ENCODE measurements at regions not wholly inside any gene's neighbourhood (a gene's known extent, or its start where the extent isn't known, plus 50 kb on each side); places are given as distances from the start of the nearest gene placed in this dataset.

DNA sequence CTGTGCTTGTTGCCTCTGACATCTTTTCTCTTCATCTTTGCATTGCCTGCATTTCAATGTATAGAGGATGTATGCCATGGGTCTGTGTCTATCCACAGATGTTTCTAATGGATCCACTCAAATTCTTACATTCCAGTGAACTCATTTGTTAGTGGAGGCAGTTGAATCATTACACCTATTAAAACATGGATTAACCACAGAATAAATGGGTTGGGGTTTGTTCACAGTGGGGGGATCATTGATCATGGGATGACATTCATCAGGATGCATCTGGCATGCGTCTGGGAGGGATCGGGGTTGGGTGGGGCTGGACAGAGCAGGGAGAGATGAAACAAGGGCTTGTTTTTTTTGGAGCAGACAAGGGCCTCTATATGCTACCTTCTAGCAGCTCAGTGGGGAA lies 182.5 kb downstream of the RHOU start:
- no peak for DNase-seq (ENCODE audit: low read depth in 2 of 2)

GRCh38 chr1:228918335-228918734 lies 183.1 kb downstream of the RHOU start:
- no peak for DNase-seq (ENCODE audit: low read depth in 2 of 2)

GRCh38 chr1:228919914-228920313 lies 184.6 kb downstream of the RHOU start:
- no peak for DNase-seq (ENCODE audit: low read depth in 2 of 2)

DNA sequence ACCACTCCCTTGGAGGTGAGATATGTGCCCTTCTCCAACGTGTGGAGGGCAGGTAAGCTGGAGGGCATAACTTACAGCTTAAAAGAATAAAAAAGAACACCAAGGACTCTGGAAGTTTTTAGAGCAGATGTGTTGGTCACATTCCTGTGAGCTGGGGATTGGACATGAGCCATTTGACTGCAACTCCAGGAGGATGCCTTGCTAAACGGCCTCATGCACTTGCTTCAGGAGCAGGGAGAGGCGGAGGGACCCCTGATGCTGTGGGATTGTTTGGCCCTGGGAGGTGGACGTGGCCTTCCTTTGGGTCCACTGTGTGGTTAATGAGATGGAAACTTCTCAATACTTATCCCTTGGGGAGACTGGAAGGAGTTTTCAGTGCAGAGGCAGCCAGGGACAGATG lies 185.6 kb downstream of the RHOU start:
- DNase-seq (ENCODE audit: low read depth in 2 of 2) = no peak

DNA sequence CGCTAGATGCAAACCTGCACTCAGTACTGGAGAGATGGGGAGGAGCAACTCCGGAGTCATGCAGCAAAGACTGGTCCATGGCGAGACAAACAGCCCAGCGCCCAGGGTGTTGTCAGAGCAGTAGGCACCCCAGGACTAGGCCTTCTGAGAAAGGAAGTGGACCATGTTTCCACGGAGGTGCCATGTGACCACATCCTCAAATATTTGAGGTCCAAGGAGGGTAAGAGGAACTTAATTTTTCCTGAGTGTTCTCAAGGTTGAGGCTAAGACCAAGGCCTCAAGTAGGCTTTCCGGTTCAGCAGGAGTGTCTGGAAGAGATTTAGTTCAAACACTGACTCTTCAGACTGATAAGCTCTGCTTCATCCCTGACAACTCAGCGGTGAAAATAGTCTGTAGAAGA lies 186.2 kb downstream of the RHOU start:
- no peak for DNase-seq (ENCODE audit: low read depth in 2 of 2)

DNA sequence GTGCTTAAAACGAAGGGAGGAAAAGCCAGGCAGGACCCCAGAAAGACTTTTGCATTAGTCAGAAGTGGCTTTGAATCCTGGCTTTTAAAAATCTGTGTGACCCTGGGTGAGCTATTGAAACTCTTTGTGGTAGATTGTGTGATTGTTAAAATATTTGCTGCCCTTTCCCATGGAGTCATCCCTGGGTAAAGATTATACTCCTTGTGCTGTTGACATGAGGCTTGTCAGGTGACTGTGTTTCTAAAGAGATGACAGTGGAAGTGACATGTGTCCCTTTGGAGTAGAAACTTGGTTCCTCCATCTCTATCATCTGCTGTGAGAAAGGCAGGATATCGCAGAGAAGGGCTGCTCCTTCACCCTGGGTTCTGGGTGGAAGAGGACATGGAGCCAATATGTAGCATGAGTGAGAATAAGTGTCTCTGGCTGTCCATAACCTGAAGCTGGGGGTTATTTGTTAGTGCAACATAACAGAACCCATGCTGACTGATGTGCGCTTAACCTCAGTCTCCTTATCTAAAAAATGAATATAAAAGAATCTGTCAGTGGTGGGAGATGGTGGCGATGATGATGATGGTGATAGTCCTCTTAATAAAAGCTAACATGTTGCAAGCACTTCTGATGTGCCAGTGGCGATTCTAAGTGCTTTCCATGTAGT lies 187.6 kb downstream of the RHOU start:
- no peak for DNase-seq (ENCODE audit: low read depth in 2 of 2)

- DNase-seq (ENCODE audit: low read depth in 2 of 2) = no peak
Observed at GRCh38 chr1:228923973-228924686, 188.9 kb downstream of the RHOU start.

GRCh38 chr1:228925691-228926090 lies 190.4 kb downstream of the RHOU start:
- no peak for DNase-seq (ENCODE audit: low read depth in 2 of 2)

DNA sequence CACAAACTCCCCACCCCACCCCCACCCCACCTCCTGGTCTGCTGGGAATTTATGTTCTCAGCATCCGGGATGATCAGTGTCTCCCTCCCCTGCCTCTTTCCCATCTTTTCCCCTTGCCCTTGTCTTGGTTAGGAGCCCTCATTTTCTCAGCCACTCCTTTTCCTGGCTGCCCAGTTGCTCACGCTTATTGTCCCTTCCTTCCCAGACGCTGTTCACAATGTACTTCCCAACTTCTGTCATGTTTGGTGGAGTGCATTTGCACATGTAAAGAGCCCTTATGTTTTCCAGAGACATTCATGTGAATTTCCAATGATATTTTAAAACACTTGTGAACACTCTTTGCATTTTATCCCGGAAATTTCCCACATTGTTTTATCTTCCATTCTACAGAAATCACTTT lies 192.1 kb downstream of the RHOU start:
- DNase-seq (ENCODE audit: low read depth in 2 of 2) = no peak

DNA sequence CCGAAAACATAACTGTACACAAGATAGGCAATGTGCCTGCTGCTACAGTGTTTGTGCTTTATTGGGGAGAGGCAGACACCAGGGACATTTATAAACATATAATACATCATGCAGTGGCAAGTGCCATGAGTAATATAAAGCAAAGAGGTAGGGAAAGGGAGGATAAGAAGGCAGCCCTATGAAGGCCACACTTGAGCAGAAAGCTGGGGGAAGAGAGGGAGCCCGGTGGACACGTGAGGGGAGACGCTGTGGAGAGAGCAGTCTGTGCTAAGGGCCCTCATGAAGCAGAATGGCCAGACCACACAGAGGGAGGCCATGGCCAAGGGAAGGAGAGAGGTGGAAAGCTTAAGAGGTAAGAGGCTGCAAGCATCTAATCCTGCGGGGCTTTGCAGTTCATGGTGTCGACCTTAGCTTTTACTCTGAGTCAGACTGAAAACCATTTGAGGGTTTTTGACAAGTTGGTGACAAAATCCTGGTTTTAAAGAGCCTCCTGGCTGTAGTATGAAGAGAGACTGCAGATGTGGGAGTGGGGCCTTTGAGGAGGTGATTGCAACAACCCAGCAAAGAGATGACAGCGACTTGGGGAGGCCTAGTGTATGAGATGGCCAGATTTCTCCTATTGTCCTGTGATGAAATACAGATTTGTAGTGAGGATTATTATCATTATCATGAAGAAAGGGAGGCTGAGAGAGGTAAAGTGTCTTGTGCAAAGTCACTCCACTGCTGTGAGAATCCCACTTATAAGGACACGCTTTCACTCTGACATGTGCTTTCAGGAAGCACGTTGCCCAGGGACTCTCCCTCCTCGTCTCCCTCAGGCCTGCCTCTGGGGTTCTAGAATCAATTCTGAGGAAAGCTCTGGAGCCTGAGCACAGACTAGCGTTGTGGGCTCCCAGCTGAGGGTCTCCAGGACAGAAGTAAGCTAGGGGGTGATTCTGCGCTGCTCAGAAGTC lies 192.9 kb downstream of the RHOU start:
- no peak for DNase-seq (ENCODE audit: low read depth in 2 of 2)

DNA sequence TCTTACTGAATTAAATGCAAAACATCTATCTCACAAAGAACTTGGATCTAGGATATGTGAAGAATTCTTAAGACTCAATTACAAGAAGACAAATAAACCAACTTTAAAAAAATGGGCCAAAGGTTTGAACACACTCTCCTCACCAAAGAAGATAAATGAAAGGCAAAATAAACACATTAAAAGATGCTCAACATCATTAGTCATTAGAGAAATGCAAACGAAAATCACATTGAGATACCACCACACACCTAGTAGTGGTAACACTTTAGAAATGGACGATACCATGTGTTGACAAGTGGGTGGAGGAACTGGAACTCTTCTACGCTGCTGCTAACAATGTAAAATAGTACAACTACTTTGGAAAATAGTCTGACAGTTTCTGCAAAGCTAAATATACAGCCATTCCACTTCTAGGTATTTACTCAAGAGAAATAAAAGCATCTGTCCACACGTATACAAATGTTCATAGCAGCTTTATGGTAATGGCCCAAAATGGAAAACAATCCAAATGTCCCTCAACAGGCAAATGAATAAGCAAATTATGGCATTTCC lies 194.3 kb downstream of the RHOU start:
- DNase-seq (ENCODE audit: low read depth in 2 of 2) = no peak

- DNase-seq (ENCODE audit: low read depth in 2 of 2) = no peak
Observed at GRCh38 chr1:228930479-228930957, 195.2 kb downstream of the RHOU start.

DNA sequence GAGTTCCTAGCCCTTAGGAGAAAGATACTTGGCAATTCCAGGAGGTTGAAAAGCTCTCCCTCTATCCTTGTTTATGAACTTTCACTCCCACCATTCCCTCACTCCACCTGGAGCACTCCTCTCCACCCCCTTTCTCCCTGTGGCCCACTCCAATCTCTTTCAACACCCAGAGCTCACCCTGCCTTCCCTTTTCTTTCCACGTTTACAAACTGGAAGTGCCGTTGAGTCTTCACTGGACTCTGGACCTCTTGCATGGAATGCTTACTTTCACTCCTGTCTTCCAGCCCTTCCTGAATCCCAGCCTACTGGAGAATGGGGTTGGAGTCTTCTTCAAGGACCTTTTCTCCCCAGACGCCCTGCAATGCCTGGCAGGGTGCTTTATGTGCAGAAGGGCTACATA lies 198.5 kb downstream of the RHOU start:
- no peak for DNase-seq (ENCODE audit: low read depth in 2 of 2)

DNA sequence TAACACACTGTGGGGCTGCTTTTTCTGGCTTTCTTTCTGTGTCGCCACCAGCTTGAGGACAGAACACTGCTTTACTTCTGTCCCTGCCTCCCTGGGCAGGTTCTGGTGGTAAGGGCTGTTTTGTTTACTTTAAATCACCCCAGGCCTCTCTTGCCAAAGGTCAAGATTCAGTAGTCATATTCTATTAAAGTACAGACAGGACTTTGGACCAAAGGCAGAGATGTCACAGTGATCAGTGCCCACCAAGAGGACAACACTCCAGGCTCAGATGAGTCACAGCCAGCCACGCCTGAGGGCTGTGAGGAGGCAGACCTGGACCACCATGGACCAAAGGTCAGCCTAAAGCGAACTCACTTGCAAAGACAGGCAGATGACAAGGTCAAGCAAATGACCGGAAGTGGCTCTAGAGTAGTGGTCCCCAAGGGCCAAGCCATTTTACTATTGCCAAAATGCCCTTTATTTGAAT lies 200.0 kb downstream of the RHOU start:
- no peak for DNase-seq (ENCODE audit: low read depth in 2 of 2)

GRCh38 chr1:228935855-228936727 lies 200.8 kb downstream of the RHOU start:
- DNase-seq (ENCODE audit: low read depth in 2 of 2) = no peak

DNA sequence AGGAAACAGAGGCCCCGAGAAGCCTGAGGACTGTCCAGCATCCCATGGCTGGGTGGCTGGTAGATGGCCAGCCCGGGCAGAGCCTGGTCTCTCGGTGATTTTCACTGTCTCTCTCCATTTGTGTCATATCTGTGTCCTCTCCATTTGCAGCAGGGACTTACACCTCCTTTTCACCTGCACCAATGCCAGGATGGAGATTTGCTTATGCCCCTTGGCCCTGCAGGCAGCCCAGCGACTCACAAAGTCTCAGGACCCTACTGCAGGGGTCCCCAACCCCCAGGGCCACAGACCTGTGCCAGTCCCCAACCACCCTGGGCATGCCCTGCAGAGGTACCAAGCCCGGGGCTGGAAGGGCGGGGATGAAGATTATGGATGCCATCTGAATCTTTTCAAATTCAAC lies 201.6 kb downstream of the RHOU start:
- no peak for DNase-seq (ENCODE audit: low read depth in 2 of 2)

GRCh38 chr1:228937351-228937750 lies 202.1 kb downstream of the RHOU start:
- no peak for DNase-seq (ENCODE audit: low read depth in 2 of 2)

DNA sequence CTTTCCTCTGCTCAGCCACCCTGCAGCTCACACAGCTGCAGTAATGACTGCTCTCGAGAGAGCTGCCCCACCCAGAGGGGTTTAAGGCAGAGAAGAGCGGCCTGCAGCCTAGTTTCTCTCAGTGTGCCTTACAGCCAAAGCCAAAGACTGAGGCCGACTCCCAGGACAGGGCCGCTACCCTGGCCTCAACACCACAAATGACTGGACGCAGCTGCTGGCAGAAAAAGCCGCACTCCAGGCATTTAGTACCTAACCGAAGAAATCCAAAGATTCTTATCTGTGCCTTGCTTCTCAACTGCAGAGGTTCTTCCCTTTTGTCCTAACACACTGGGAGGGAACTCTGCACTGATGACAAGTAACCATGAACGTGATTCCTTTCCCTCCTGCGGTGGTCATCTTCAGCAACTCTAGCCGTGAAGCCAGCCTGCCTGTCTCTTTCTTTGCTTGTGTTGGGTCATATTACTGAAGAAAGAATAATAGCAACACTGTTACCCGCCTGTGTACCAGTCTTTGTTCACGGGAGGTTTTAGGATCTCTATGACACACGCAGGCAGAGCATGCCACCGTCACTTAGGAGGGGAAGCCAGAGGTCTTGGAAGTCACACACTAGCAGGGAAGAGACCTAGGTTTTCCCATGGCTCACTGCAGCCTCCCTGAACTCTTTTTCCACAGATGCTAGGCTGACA lies 202.7 kb downstream of the RHOU start:
- peak; percentile 64 to 88 for DNase-seq (ENCODE audit: low read depth in 2 of 2)

- peak in 1 of 2 donors; percentile 77 for DNase-seq (ENCODE audit: low read depth in 2 of 2)
Observed at GRCh38 chr1:228938537-228938901, 203.2 kb downstream of the RHOU start.

DNA sequence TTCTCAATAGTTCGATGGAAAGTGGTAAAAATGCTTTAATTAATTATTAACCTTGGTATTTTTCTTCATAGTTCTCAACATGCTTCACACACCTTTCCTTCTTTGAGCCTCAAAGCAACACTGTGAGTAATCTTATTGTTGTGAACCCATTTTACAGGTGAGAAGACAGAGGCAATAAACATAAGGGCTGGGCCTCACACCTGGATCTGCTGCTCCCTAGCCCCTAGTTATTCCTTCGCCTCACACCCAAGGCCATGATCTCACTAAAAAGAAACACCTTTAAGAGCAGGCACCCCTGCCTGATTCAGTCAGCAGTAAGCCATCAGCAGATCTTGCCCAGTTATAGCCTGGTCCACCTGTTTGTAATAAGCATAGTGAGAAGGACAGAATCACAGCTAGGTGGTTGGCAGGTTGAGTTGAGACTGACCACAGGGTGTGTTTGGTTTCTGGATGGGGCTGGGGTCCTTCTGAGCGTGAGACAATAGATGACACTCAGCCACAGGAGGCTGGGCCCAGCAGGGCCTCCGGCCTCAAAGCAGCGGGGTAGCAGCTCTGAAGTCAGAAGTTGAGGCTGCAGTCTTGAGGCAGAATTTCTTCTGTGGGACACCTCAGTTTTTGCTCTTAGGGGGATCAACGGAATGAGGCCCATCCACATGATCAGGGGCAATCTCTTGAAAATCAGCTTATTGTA lies 203.9 kb downstream of the RHOU start:
- DNase-seq (ENCODE audit: low read depth in 2 of 2) = no peak

Data from dermis microvascular lymphatic vessel endothelial cell (primary cell).